Endothelial cell of umbilical vein (primary cell): ENCODE measurements at regions not wholly inside any gene's neighbourhood (a gene's known extent, or its start where the extent isn't known, plus 50 kb on each side); places are given as distances from the start of the nearest gene placed in this dataset.

Experiments used
- CTCF ChIP-seq, 2 donors: IDR thresholded peaks; 1 replicate in 1 of 2; 2 replicates in 1 of 2; pipeline ENCODE4 v1.5.1; 2011; ENCODE audit warnings: low read length in 2 of 2, mild to moderate bottlenecking in 2 of 2, moderate library complexity in 2 of 2, control low read depth in 1 of 2, inconsistent platforms in 1 of 2, low read depth in 1 of 2; ENCODE audit not compliant: insufficient read depth in 1 of 2; ENCODE audit errors: extremely low read depth in 1 of 2
- FOS ChIP-seq: IDR thresholded peaks from 2 replicates; pipeline ENCODE4 v1.6.1; 2011; ENCODE audit warnings: mild to moderate bottlenecking, low read length, moderate library complexity, borderline replicate concordance; ENCODE audit not compliant: insufficient read depth
- JUN ChIP-seq: IDR thresholded peaks from 2 replicates; pipeline ENCODE4 v1.6.1; 2011; ENCODE audit warnings: borderline replicate concordance, low read depth; ENCODE audit not compliant: insufficient read length, insufficient read depth
- MAX ChIP-seq: IDR thresholded peaks from 2 replicates; pipeline ENCODE4 v1.6.1; 2011; ENCODE audit not compliant: insufficient read depth, insufficient read length
- POLR2A ChIP-seq: IDR thresholded peaks from 2 replicates; pipeline ENCODE4 v1.6.1; 2012; ENCODE audit warnings: low read depth, mild to moderate bottlenecking, control low read depth, low read length
- POLR2AphosphoS5 ChIP-seq: IDR thresholded peaks from 2 replicates; pipeline ENCODE4 v1.6.1; 2012; ENCODE audit warnings: low read depth, mild to moderate bottlenecking, control low read depth, low read length, moderate library complexity; ENCODE audit not compliant: insufficient read depth

GRCh38 chr5:143757116-143757515 lies 54.8 kb upstream of the HMHB1 start:
- TF ChIP-seq CTCF (IDR thresholded peaks at IDR 0.05; ENCODE audit: extremely low read depth in 1 of 2, insufficient read depth in 1 of 2, low read depth in 1 of 2, low read length in 2 of 2) (no peak), MAX (no peak), POLR2A (no peak), FOS (no peak), POLR2AphosphoS5 (no peak), JUN (no peak)
